ENCODE measurements at regions not wholly inside any gene's neighbourhood (a gene's known extent, or its start where the extent isn't known, plus 50 kb on each side); places are given as distances from the start of the nearest gene placed in this dataset.

GRCh38 chr1:71236503-71236902 is 155.7 kb upstream of the ZRANB2 start:
- Histone ChIP-seq H3K4me3 (no peak overlapping the region), H3K27ac (no peak overlapping the region), H3K9me3 (no peaks in the 10 kb centered on the region), H3K4me1 (no peaks in the 10 kb centered on the region), H3K36me3 (no peaks in the 10 kb centered on the region), H3K27me3 (no peaks in the 10 kb centered on the region)
- no peak for TF ChIP-seq CTCF (IDR thresholded peaks at IDR 0.05)
- intact Hi-C loops (cut with DNase I; ENCODE audit: low total_unique reads), result no loop called here
- DNase-seq, result no peak

- no peak for TF ChIP-seq CTCF (IDR thresholded peaks at IDR 0.05)
- H3K27me3 ChIP-seq, result no peaks in the 10 kb centered on the region
These were observed 152.8 kb upstream of the ZRANB2 start for GRCh38 chr1:71233645-71234044.

GRCh38 chr1:71232786-71233185 is 152.0 kb upstream of the ZRANB2 start:
- H3K9me3 ChIP-seq, result no peaks in the 10 kb centered on the region
- H3K27ac ChIP-seq, result no peak overlapping the region
- intact Hi-C loops (cut with DNase I; ENCODE audit: low total_unique reads), result no loop called here
- H3K4me1 ChIP-seq, result no peaks in the 10 kb centered on the region
- no peak for TF ChIP-seq CTCF (IDR thresholded peaks at IDR 0.05)
- no peaks in the 10 kb centered on the region for H3K36me3 ChIP-seq
- no peak overlapping the region for H3K4me3 ChIP-seq
- no peak for DNase-seq
- H3K27me3 ChIP-seq, result no peaks in the 10 kb centered on the region

More at GRCh38 chr1:71233645-71234044, 152.8 kb upstream of the ZRANB2 start:
- no peaks in the 10 kb centered on the region for H3K36me3 ChIP-seq
- intact Hi-C loops (cut with DNase I; ENCODE audit: low total_unique reads), result no loop called here
- no peaks in the 10 kb centered on the region for H3K4me1 ChIP-seq
- H3K27ac ChIP-seq, result no peak overlapping the region
- H3K9me3 ChIP-seq, result no peaks in the 10 kb centered on the region
- no peak for DNase-seq
- no peak overlapping the region for H3K4me3 ChIP-seq

GRCh38 chr1:71232166-71232763 is 151.4 kb upstream of the ZRANB2 start:
- no peak for TF ChIP-seq CTCF (IDR thresholded peaks at IDR 0.05)
- intact Hi-C loops (cut with DNase I; ENCODE audit: low total_unique reads), result no loop called here
- Histone ChIP-seq H3K4me1 (no peaks in the 10 kb centered on the region), H3K4me3 (no peak overlapping the region), H3K27ac (no peak overlapping the region), H3K36me3 (no peaks in the 10 kb centered on the region), H3K27me3 (no peaks in the 10 kb centered on the region), H3K9me3 (no peaks in the 10 kb centered on the region)
- DNase-seq, result peak in 1 of 2 donors; percentile 60

- no peak overlapping the region for H3K4me3 ChIP-seq
- H3K27ac ChIP-seq, result no peak overlapping the region
- no peak for TF ChIP-seq CTCF (IDR thresholded peaks at IDR 0.05)
- no peaks in the 10 kb centered on the region for H3K36me3 ChIP-seq
- H3K4me1 ChIP-seq, result no peaks in the 10 kb centered on the region
- DNase-seq, result no peak
- H3K27me3 ChIP-seq, result no peaks in the 10 kb centered on the region
- intact Hi-C loops (cut with DNase I; ENCODE audit: low total_unique reads), result no loop called here
- H3K9me3 ChIP-seq, result no peaks in the 10 kb centered on the region
These were observed 150.9 kb upstream of the ZRANB2 start for GRCh38 chr1:71231751-71232150.
